MM.1S (cell line): ENCODE measurements at regions not wholly inside any gene's neighbourhood (a gene's known extent, or its start where the extent isn't known, plus 50 kb on each side); places are given as distances from the start of the nearest gene placed in this dataset.
"Not testable (repeated sequence)": the region's sequence is repeated elsewhere in the genome, so short reads cannot be mapped to it uniquely, and the experiment has no call there.

Experiments
- DNase-seq: peaks from one replicate; pipeline ENCODE4 v3.0.0-alpha.2; 2015
- H2AFZ ChIP-seq: fragments of 300-600 bp; sonication (generic); 2 replicates; pipeline ENCODE4 v1.6.0; 2016; ENCODE audit warnings: antibody characterized with exemption, low read length
- H3F3A ChIP-seq: fragments of 300-600 bp; sonication (generic); 2 replicates; pipeline ENCODE4 v1.6.1; 2016; ENCODE audit warnings: mild to moderate bottlenecking, antibody characterized with exemption, low read length, moderate library complexity, mixed read lengths; ENCODE audit not compliant: insufficient read depth
- H3K27ac ChIP-seq: fragments of 300-600 bp; sonication (generic); 2 replicates; pipeline ENCODE4 v1.5.1; 2016; ENCODE audit warnings: mild to moderate bottlenecking, low read length
- H3K27me3 ChIP-seq: fragments of 300-600 bp; sonication (generic); replicated peaks from 2 replicates; pipeline ENCODE4 v1.6.0; 2016; ENCODE audit warnings: low read length; ENCODE audit not compliant: insufficient read depth
- H3K36me3 ChIP-seq: fragments of 300-600 bp; sonication (generic); replicated peaks from 2 replicates; pipeline ENCODE4 v1.6.1; 2016; ENCODE audit warnings: mild to moderate bottlenecking, low read length, mixed read lengths; ENCODE audit not compliant: insufficient read depth
- H3K4me1 ChIP-seq: fragments of 300-600 bp; sonication (generic); 2 replicates; pipeline ENCODE4 v1.6.1; 2016; ENCODE audit warnings: low read length, mixed read lengths
- H3K4me2 ChIP-seq: fragments of 300-600 bp; sonication (generic); 2 replicates; pipeline ENCODE4 v1.6.0; 2016; ENCODE audit warnings: low read depth, low read length
- H3K4me3 ChIP-seq: fragments of 300-600 bp; sonication (generic); 2 replicates; pipeline ENCODE4 v1.5.1; 2016; ENCODE audit warnings: low read length, mixed read lengths
- H3K79me2 ChIP-seq: fragments of 300-600 bp; sonication (generic); 2 replicates; pipeline ENCODE4 v1.6.1; 2016; ENCODE audit warnings: mixed run types, low read length, mixed read lengths
- H3K9ac ChIP-seq: fragments of 300-600 bp; sonication (generic); 2 replicates; pipeline ENCODE4 v1.6.1; 2016; ENCODE audit warnings: low read length, mixed read lengths
- H3K9me2 ChIP-seq: fragments of 300-600 bp; sonication (generic); replicated peaks from 2 replicates; pipeline ENCODE4 v1.6.1; 2016; ENCODE audit warnings: mild to moderate bottlenecking, low read length, mixed read lengths; ENCODE audit not compliant: insufficient read depth
- H3K9me3 ChIP-seq: fragments of 300-600 bp; sonication (generic); replicated peaks from 2 replicates; pipeline ENCODE4 v1.6.1; 2016; ENCODE audit warnings: mild to moderate bottlenecking, low read length, mixed read lengths; ENCODE audit not compliant: insufficient read depth
- H4K20me1 ChIP-seq: fragments of 300-600 bp; sonication (generic); 2 replicates; pipeline ENCODE4 v1.6.1; 2016; ENCODE audit warnings: mild to moderate bottlenecking, low read length, moderate library complexity, mixed read lengths; ENCODE audit not compliant: insufficient read depth
- CTCF ChIP-seq: fragments of 300-600 bp; sonication (generic); IDR thresholded peaks from 2 replicates; pipeline ENCODE4 v1.5.1; 2016; ENCODE audit warnings: antibody characterized with exemption, low read length, mixed read lengths
- EZH2 ChIP-seq: fragments of 300-600 bp; sonication (generic); optimal IDR thresholded peaks from 2 replicates; pipeline ENCODE3; 2017; ENCODE audit warnings: low read depth, mild to moderate bottlenecking, antibody characterized with exemption, low read length, mixed read lengths
- EZH2phosphoT487 ChIP-seq: fragments of 300-600 bp; sonication (generic); IDR thresholded peaks from 2 replicates; pipeline ENCODE4 v1.6.1; 2018; ENCODE audit warnings: antibody characterized with exemption, low read length

GRCh38 chrX:80929251-80929650 lies 119.6 kb upstream of the BRWD3 start:
- H3K4me1 ChIP-seq: no peaks in the 10 kb centered on the region
- no peak overlapping the region for H2AFZ ChIP-seq
- no peak overlapping the region for H3K4me3 ChIP-seq
- no peak overlapping the region for H3K4me2 ChIP-seq
- H3K9me3 ChIP-seq: no peaks in the 10 kb centered on the region
- DNase-seq: no peak
- no peak for TF ChIP-seq CTCF
- TF ChIP-seq EZH2: no peak
- TF ChIP-seq EZH2phosphoT487: no peak
- no peaks in the 10 kb centered on the region for H3K27me3 ChIP-seq
- H3K9ac ChIP-seq: no peak overlapping the region
- no peak overlapping the region for H3K27ac ChIP-seq
- H3K79me2 ChIP-seq: no peaks in the 10 kb centered on the region
- H3F3A ChIP-seq: no peaks in the 10 kb centered on the region
- no peaks in the 10 kb centered on the region for H3K9me2 ChIP-seq
- no peaks in the 10 kb centered on the region for H3K36me3 ChIP-seq
- H4K20me1 ChIP-seq: no peaks in the 10 kb centered on the region

GRCh38 chrX:80917919-80918318 lies 108.2 kb upstream of the BRWD3 start:
- no peak for DNase-seq
- H3K9ac ChIP-seq: no peak overlapping the region
- H3K4me2 ChIP-seq: no peak overlapping the region
- TF ChIP-seq EZH2phosphoT487: no peak
- no peaks in the 10 kb centered on the region for H3K9me2 ChIP-seq
- H3K79me2 ChIP-seq: no peaks in the 10 kb centered on the region
- no peak overlapping the region for H3K27ac ChIP-seq
- H3K4me3 ChIP-seq: no peak overlapping the region
- no peaks in the 10 kb centered on the region for H3K36me3 ChIP-seq
- H4K20me1 ChIP-seq: no peaks in the 10 kb centered on the region
- H3F3A ChIP-seq: no peaks in the 10 kb centered on the region
- H3K9me3 ChIP-seq: no peaks in the 10 kb centered on the region
- H3K27me3 ChIP-seq: no peaks in the 10 kb centered on the region
- no peaks in the 10 kb centered on the region for H3K4me1 ChIP-seq
- H2AFZ ChIP-seq: no peak overlapping the region

GRCh38 chrX:80912351-80912750 lies 102.7 kb upstream of the BRWD3 start:
- H3K79me2 ChIP-seq, H2AFZ ChIP-seq, H3K4me3 ChIP-seq, H3K9me2 ChIP-seq, DNase-seq, H3K9ac ChIP-seq, H3F3A ChIP-seq, H3K4me1 ChIP-seq, H3K27me3 ChIP-seq, H3K9me3 ChIP-seq, H3K36me3 ChIP-seq, H3K27ac ChIP-seq, H4K20me1 ChIP-seq, H3K4me2 ChIP-seq: not testable (repeated sequence)

GRCh38 chrX:80879916-80880315 lies 70.2 kb upstream of the BRWD3 start:
- no peak overlapping the region for H2AFZ ChIP-seq
- no peaks in the 10 kb centered on the region for H3K36me3 ChIP-seq
- no peaks in the 10 kb centered on the region for H3K27me3 ChIP-seq
- H3K4me1 ChIP-seq: no peaks in the 10 kb centered on the region
- no peak overlapping the region for H3K4me2 ChIP-seq
- no peaks in the 10 kb centered on the region for H3K9me2 ChIP-seq
- H4K20me1 ChIP-seq: no peaks in the 10 kb centered on the region
- H3K9ac ChIP-seq: no peak overlapping the region
- no peaks in the 10 kb centered on the region for H3K9me3 ChIP-seq
- no peaks in the 10 kb centered on the region for H3F3A ChIP-seq
- TF ChIP-seq CTCF: no peak
- no peak for TF ChIP-seq EZH2
- no peak for TF ChIP-seq EZH2phosphoT487
- no peak for DNase-seq
- no peak overlapping the region for H3K4me3 ChIP-seq
- H3K27ac ChIP-seq: no peak overlapping the region
- H3K79me2 ChIP-seq: no peaks in the 10 kb centered on the region
